GM21576 (cell line): ENCODE measurements at regions not wholly inside any gene's neighbourhood (a gene's known extent, or its start where the extent isn't known, plus 50 kb on each side); places are given as distances from the start of the nearest gene placed in this dataset.
A peak's percentile ranks its signal among the peaks of the same experiment; 100 is the strongest.
"Not testable (repeated sequence)": the region's sequence is repeated elsewhere in the genome, so short reads cannot be mapped to it uniquely, and the experiment has no call there.

Experiments
- ATAC-seq: cut with Tn5 transposase; IDR thresholded peaks from one replicate; pipeline ENCODE4 v1.9.1; 2021; ENCODE audit warnings: mild to moderate bottlenecking, moderate library complexity; ENCODE audit not compliant: unreplicated experiment

GRCh38 chr2:113386780-113387433 lies 50.6 kb upstream of the ZNG1B start:
- not testable (repeated sequence) for ATAC-seq

- not testable (repeated sequence) for ATAC-seq
Measured at GRCh38 chr2:113379621-113380020, 57.9 kb upstream of the ZNG1B start.

GRCh38 chr2:113376913-113377445 lies 60.5 kb upstream of the ZNG1B start:
- ATAC-seq, result peak; percentile 85

- ATAC-seq, result peak; percentile 38
Measured at GRCh38 chr2:113376253-113376912, 61.1 kb upstream of the ZNG1B start.

- not testable (repeated sequence) for ATAC-seq
Measured at GRCh38 chr2:113374857-113375256, 62.6 kb upstream of the ZNG1B start.

- not testable (repeated sequence) for ATAC-seq
Measured at GRCh38 chr2:113372258-113372834, 65.1 kb upstream of the ZNG1B start.

- ATAC-seq, result peak; percentile 71
Measured at GRCh38 chr2:113370478-113371091, 66.9 kb upstream of the ZNG1B start.

GRCh38 chr2:113370030-113370429 lies 67.5 kb upstream of the ZNG1B start:
- no peak for ATAC-seq

GRCh38 chr2:113368581-113368980 lies 68.9 kb upstream of the ZNG1B start:
- ATAC-seq, result not testable (repeated sequence)

- ATAC-seq, result not testable (repeated sequence)
Measured at GRCh38 chr2:113366821-113367220, 70.7 kb upstream of the ZNG1B start.

GRCh38 chr2:113365791-113366190 lies 71.7 kb upstream of the ZNG1B start:
- not testable (repeated sequence) for ATAC-seq

GRCh38 chr2:113365290-113365689 lies 72.2 kb upstream of the ZNG1B start:
- not testable (repeated sequence) for ATAC-seq

- ATAC-seq, result no peak
Measured at GRCh38 chr2:113361051-113361450, 76.4 kb upstream of the ZNG1B start.

GRCh38 chr2:113357071-113357470 lies 78.3 kb upstream of the PAX8 start:
- ATAC-seq, result no peak

GRCh38 chr2:113356284-113356683 lies 77.6 kb upstream of the PAX8 start:
- not testable (repeated sequence) for ATAC-seq

- not testable (repeated sequence) for ATAC-seq
Measured at GRCh38 chr2:113355339-113356015, 76.8 kb upstream of the PAX8 start.

- no peak for ATAC-seq
Measured at GRCh38 chr2:113351375-113352355, 72.9 kb upstream of the PAX8 start.

GRCh38 chr2:113343800-113344199 lies 65.1 kb upstream of the PAX8 start:
- ATAC-seq, result not testable (repeated sequence)

GRCh38 chr2:113342650-113343049 lies 63.9 kb upstream of the PAX8 start:
- no peak for ATAC-seq

GRCh38 chr2:113341870-113342253 lies 63.1 kb upstream of the PAX8 start:
- not testable (repeated sequence) for ATAC-seq
